ENCODE measurements at regions not wholly inside any gene's neighbourhood (a gene's known extent, or its start where the extent isn't known, plus 50 kb on each side); places are given as distances from the start of the nearest gene placed in this dataset.

GRCh38 chr3:22606461-22606860, 596.7 kb upstream of the UBE2E2 start:
- no peak for DNase-seq

GRCh38 chr3:22606938-22607337, 596.2 kb upstream of the UBE2E2 start:
- no peak for DNase-seq

- no peak for DNase-seq
These were observed 595.0 kb upstream of the UBE2E2 start for GRCh38 chr3:22608093-22608492.

- DNase-seq: no peak
These were observed 594.4 kb upstream of the UBE2E2 start for GRCh38 chr3:22608721-22609120.

GRCh38 chr3:22609139-22609538, 594.0 kb upstream of the UBE2E2 start:
- DNase-seq: no peak

- DNase-seq: no peak
These were observed 590.2 kb upstream of the UBE2E2 start for GRCh38 chr3:22612927-22613326.

- no peak for DNase-seq
These were observed 587.3 kb upstream of the UBE2E2 start for GRCh38 chr3:22615790-22616189.

- no peak for DNase-seq
These were observed 585.8 kb upstream of the UBE2E2 start for GRCh38 chr3:22617372-22617771.

- DNase-seq: no peak
These were observed 582.6 kb upstream of the UBE2E2 start for GRCh38 chr3:22620498-22620897.

GRCh38 chr3:22621205-22621809, 581.8 kb upstream of the UBE2E2 start:
- no peak for DNase-seq

- no peak for DNase-seq
These were observed 575.1 kb upstream of the UBE2E2 start for GRCh38 chr3:22627993-22628499.

- no peak for DNase-seq
These were observed 570.6 kb upstream of the UBE2E2 start for GRCh38 chr3:22632536-22632935.

- DNase-seq: no peak
These were observed 568.7 kb upstream of the UBE2E2 start for GRCh38 chr3:22634433-22634832.

- no peak for DNase-seq
These were observed 543.3 kb upstream of the UBE2E2 start for GRCh38 chr3:22659651-22660475.

GRCh38 chr3:22660606-22661005, 542.5 kb upstream of the UBE2E2 start:
- DNase-seq: no peak

GRCh38 chr3:22661121-22661700, 541.9 kb upstream of the UBE2E2 start:
- no peak for DNase-seq

GRCh38 chr3:22665528-22665927, 537.6 kb upstream of the UBE2E2 start:
- no peak for DNase-seq

- no peak for DNase-seq
These were observed 536.4 kb upstream of the UBE2E2 start for GRCh38 chr3:22666736-22667135.

GRCh38 chr3:22671848-22672247, 531.3 kb upstream of the UBE2E2 start:
- DNase-seq: no peak

GRCh38 chr3:22684739-22685138, 518.4 kb upstream of the UBE2E2 start:
- DNase-seq: no peak

GRCh38 chr3:22685597-22685996, 517.5 kb upstream of the UBE2E2 start:
- DNase-seq: no peak

- DNase-seq: no peak
These were observed 511.7 kb upstream of the UBE2E2 start for GRCh38 chr3:22691407-22691806.
